ENCODE measurements at regions not wholly inside any gene's neighbourhood (a gene's known extent, or its start where the extent isn't known, plus 50 kb on each side); places are given as distances from the start of the nearest gene placed in this dataset.

DNA sequence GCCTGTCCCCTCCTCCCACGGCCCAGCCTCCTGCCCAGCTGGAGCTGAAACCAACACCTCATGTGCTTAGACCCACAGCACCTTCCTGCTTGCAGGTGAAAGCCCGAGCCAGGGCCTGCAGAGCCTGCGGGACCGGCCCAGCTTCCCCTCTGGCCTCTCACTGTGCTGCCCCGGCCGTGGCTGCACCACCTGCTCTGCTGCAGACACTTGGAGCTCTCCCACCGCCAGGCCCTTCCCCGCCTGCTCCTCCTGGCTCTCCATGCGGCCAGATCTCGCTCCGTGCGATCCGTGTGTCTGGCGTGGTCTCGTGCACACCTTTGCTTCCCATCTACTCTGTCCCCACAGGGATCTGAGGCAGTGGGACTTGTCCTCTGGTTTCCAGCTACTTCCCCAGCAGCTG, 72.2 kb upstream of the FBRSL1 start:
- TF ChIP-seq BACH2 (CRISPR knock-in tag; IDR thresholded peaks at IDR 0.05; ENCODE audit: borderline replicate concordance) (no peak), ZFP30 (CRISPR knock-in tag; IDR thresholded peaks at IDR 0.05) (no peak), ISL1 (CRISPR knock-in tag; IDR thresholded peaks at IDR 0.05) (no peak), ARNTL (CRISPR knock-in tag; IDR thresholded peaks at IDR 0.05; ENCODE audit: borderline replicate concordance, low read depth) (no peak), ZFP3 (CRISPR knock-in tag; IDR thresholded peaks at IDR 0.05) (no peak), TOX (CRISPR knock-in tag; IDR thresholded peaks at IDR 0.05; ENCODE audit: borderline replicate concordance) (no peak), RARB (CRISPR knock-in tag; IDR thresholded peaks at IDR 0.05) (no peak), PPARA (CRISPR knock-in tag; IDR thresholded peaks at IDR 0.05; ENCODE audit: borderline replicate concordance) (no peak)
- TF ChIP-seq, protein P1, sequence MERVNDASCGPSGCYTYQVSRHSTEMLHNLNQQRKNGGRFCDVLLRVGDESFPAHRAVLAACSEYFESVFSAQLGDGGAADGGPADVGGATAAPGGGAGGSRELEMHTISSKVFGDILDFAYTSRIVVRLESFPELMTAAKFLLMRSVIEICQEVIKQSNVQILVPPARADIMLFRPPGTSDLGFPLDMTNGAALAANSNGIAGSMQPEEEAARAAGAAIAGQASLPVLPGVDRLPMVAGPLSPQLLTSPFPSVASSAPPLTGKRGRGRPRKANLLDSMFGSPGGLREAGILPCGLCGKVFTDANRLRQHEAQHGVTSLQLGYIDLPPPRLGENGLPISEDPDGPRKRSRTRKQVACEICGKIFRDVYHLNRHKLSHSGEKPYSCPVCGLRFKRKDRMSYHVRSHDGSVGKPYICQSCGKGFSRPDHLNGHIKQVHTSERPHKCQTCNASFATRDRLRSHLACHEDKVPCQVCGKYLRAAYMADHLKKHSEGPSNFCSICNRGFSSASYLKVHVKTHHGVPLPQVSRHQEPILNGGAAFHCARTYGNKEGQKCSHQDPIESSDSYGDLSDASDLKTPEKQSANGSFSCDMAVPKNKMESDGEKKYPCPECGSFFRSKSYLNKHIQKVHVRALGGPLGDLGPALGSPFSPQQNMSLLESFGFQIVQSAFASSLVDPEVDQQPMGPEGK (CRISPR knock-in tag; IDR thresholded peaks at IDR 0.05; ENCODE audit: borderline replicate concordance): no peak
- TF ChIP-seq, protein P2, sequence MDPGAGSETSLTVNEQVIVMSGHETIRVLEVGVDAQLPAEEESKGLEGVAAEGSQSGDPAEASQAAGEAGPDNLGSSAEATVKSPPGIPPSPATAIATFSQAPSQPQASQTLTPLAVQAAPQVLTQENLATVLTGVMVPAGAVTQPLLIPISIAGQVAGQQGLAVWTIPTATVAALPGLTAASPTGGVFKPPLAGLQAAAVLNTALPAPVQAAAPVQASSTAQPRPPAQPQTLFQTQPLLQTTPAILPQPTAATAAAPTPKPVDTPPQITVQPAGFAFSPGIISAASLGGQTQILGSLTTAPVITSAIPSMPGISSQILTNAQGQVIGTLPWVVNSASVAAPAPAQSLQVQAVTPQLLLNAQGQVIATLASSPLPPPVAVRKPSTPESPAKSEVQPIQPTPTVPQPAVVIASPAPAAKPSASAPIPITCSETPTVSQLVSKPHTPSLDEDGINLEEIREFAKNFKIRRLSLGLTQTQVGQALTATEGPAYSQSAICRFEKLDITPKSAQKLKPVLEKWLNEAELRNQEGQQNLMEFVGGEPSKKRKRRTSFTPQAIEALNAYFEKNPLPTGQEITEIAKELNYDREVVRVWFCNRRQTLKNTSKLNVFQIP (CRISPR knock-in tag; IDR thresholded peaks at IDR 0.05; ENCODE audit: borderline replicate concordance, low read depth): no peak
- TF ChIP-seq, protein P3, sequence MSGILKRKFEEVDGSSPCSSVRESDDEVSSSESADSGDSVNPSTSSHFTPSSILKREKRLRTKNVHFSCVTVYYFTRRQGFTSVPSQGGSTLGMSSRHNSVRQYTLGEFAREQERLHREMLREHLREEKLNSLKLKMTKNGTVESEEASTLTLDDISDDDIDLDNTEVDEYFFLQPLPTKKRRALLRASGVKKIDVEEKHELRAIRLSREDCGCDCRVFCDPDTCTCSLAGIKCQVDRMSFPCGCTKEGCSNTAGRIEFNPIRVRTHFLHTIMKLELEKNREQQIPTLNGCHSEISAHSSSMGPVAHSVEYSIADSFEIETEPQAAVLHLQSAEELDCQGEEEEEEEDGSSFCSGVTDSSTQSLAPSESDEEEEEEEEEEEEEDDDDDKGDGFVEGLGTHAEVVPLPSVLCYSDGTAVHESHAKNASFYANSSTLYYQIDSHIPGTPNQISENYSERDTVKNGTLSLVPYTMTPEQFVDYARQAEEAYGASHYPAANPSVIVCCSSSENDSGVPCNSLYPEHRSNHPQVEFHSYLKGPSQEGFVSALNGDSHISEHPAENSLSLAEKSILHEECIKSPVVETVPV (CRISPR knock-in tag; IDR thresholded peaks at IDR 0.05): no peak

All from SK-N-SH treated with all-trans-retinoic acid at 6 μM for 48 hours (cell line).